ENCODE measurements at regions not wholly inside any gene's neighbourhood (a gene's known extent, or its start where the extent isn't known, plus 50 kb on each side); places are given as distances from the start of the nearest gene placed in this dataset.

GRCh38 chr11:130779943-130780342 is 136.3 kb downstream of the SNX19 start:
- H3K79me2 ChIP-seq (ENCODE audit: control insufficient read depth, insufficient read depth, low read length): no peaks in the 10 kb centered on the region
- dilution Hi-C loops (cut with MboI; ENCODE audit: extremely low pct_ligation_motif_present, low sequenced_read_pairs): no loop called here
- H3K27ac ChIP-seq (ENCODE audit: control insufficient read depth, insufficient read depth, low read length): no peak overlapping the region
- TF ChIP-seq CTCF (optimal IDR thresholded peaks at IDR 0.05 in 1 of 3, IDR thresholded peaks at IDR 0.05 in 1 of 3, conservative IDR thresholded peaks at IDR 0.05 in 1 of 3; ENCODE audit: extremely low read depth in 1 of 3, insufficient read depth in 2 of 3, low read length in 3 of 3) (no peak), EZH2 (IDR thresholded peaks at IDR 0.05; ENCODE audit: low read length) (no peak)
- H3K4me3 ChIP-seq (ENCODE audit: control insufficient read depth in 2 of 3, extremely low read depth in 1 of 3, insufficient read depth in 2 of 3, low read depth in 1 of 3, low read length in 3 of 3): no peak overlapping the region
- no peaks in the 10 kb centered on the region for H4K20me1 ChIP-seq (ENCODE audit: control insufficient read depth, extremely low read depth, insufficient read depth, low read length)
- H3K36me3 ChIP-seq (ENCODE audit: control insufficient read depth in 2 of 2, extremely low read depth in 1 of 2, insufficient read depth in 2 of 2, low read length in 2 of 2): no peaks in the 10 kb centered on the region
- FAIRE-seq: no peak
- H3K9ac ChIP-seq (ENCODE audit: control insufficient read depth, extremely low read depth, insufficient read depth, low read length): no peak overlapping the region
- no peaks in the 10 kb centered on the region for H3K9me1 ChIP-seq (ENCODE audit: control insufficient read depth, extremely low read depth, insufficient read depth, low read length)
- no peak overlapping the region for H3K4me2 ChIP-seq (ENCODE audit: control insufficient read depth, extremely low read depth, insufficient read depth, low read depth, low read length)
- peaks cover 26% of the 10 kb centered on the region for H3K4me1 ChIP-seq (ENCODE audit: control insufficient read depth, extremely low read depth, insufficient read depth, low read length)
- no peak for DNase-seq (ENCODE audit: low read depth, low spot score)
- no peaks in the 10 kb centered on the region for H3K27me3 ChIP-seq (ENCODE audit: control insufficient read depth, extremely low read depth, insufficient read depth, low read length)
- H2AFZ ChIP-seq (ENCODE audit: control insufficient read depth, low read length): no peak overlapping the region
- H3K9me3 ChIP-seq (ENCODE audit: control insufficient read depth, low read depth, low read length): no peaks in the 10 kb centered on the region

GRCh38 chr11:130780437-130780836 is 135.8 kb downstream of the SNX19 start:
- no peak overlapping the region for H3K9ac ChIP-seq (ENCODE audit: control insufficient read depth, extremely low read depth, insufficient read depth, low read length)
- TF ChIP-seq EZH2 (IDR thresholded peaks at IDR 0.05; ENCODE audit: low read length) (no peak), CTCF (optimal IDR thresholded peaks at IDR 0.05 in 1 of 3, IDR thresholded peaks at IDR 0.05 in 1 of 3, conservative IDR thresholded peaks at IDR 0.05 in 1 of 3; ENCODE audit: extremely low read depth in 1 of 3, insufficient read depth in 2 of 3, low read length in 3 of 3) (no peak)
- dilution Hi-C loops (cut with MboI; ENCODE audit: extremely low pct_ligation_motif_present, low sequenced_read_pairs): no loop called here
- H3K79me2 ChIP-seq (ENCODE audit: control insufficient read depth, insufficient read depth, low read length): no peaks in the 10 kb centered on the region
- no peak overlapping the region for H3K4me3 ChIP-seq (ENCODE audit: control insufficient read depth in 2 of 3, extremely low read depth in 1 of 3, insufficient read depth in 2 of 3, low read depth in 1 of 3, low read length in 3 of 3)
- no peak overlapping the region for H3K27ac ChIP-seq (ENCODE audit: control insufficient read depth, insufficient read depth, low read length)
- H3K36me3 ChIP-seq (ENCODE audit: control insufficient read depth in 2 of 2, extremely low read depth in 1 of 2, insufficient read depth in 2 of 2, low read length in 2 of 2): no peaks in the 10 kb centered on the region
- no peaks in the 10 kb centered on the region for H4K20me1 ChIP-seq (ENCODE audit: control insufficient read depth, extremely low read depth, insufficient read depth, low read length)
- H3K9me3 ChIP-seq (ENCODE audit: control insufficient read depth, low read depth, low read length): no peaks in the 10 kb centered on the region
- H3K4me1 ChIP-seq (ENCODE audit: control insufficient read depth, extremely low read depth, insufficient read depth, low read length): peaks cover 25% of the 10 kb centered on the region
- no peaks in the 10 kb centered on the region for H3K27me3 ChIP-seq (ENCODE audit: control insufficient read depth, extremely low read depth, insufficient read depth, low read length)
- DNase-seq (ENCODE audit: low read depth, low spot score): no peak
- no peak for FAIRE-seq
- H3K4me2 ChIP-seq (ENCODE audit: control insufficient read depth, extremely low read depth, insufficient read depth, low read depth, low read length): no peak overlapping the region
- no peak overlapping the region for H2AFZ ChIP-seq (ENCODE audit: control insufficient read depth, low read length)
- no peaks in the 10 kb centered on the region for H3K9me1 ChIP-seq (ENCODE audit: control insufficient read depth, extremely low read depth, insufficient read depth, low read length)
